ENCODE measurements at regions not wholly inside any gene's neighbourhood (a gene's known extent, or its start where the extent isn't known, plus 50 kb on each side); places are given as distances from the start of the nearest gene placed in this dataset.

GRCh38 chrX:138298268-138298667 is 413.2 kb downstream of the FGF13 start:
- DNase-seq: no peak

GRCh38 chrX:138345801-138346200 is 365.7 kb downstream of the FGF13 start:
- DNase-seq: no peak

GRCh38 chrX:138349351-138349750 is 362.2 kb downstream of the FGF13 start:
- no peak for DNase-seq

DNA sequence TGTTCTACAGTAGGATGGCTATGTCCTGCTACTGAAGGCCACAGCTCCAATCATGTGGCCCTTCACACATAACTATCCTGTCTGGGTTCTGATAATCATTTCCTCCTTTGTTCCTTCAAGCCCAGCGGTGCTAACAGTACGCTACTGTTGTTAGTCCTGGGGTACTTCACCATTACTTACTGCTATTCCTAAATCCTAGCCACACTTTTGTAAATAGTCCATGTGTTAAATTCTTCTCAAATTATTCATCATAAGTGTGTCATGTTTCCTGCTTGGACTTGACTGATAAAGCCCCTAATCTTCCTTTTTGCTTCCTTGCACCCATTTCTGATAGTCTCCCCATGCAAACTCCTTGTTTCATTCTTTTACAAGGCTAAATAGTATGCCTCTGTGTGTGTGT is 332.6 kb downstream of the FGF13 start:
- DNase-seq: no peak

DNA sequence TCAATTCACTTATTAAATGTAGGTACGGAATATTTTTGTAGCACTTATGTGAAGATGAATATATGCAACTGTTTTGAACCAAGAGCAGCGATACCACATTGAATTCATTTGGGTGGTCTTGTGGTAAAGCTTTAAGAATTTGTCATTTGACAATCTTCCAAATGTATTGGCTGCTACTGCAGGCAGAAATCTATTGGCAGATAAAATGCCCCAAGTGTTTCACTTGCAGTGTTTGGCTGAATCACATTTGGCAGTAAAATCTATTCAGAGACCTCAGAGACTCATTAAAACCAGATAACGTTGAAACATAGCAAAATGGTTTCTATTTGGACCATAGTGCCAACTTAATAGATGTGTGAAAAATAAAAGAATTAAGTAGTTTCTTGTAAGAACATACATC is 303.4 kb downstream of the FGF13 start:
- no peak for DNase-seq

- no peak for DNase-seq
Measured at GRCh38 chrX:138411048-138411447, 300.5 kb downstream of the FGF13 start.

Data from right forelimb (tissue), 1 donor.